Glutamatergic neuron (in vitro differentiated cells): ENCODE measurements at regions not wholly inside any gene's neighbourhood (a gene's known extent, or its start where the extent isn't known, plus 50 kb on each side); places are given as distances from the start of the nearest gene placed in this dataset.

Experiments used
- DNase-seq: peaks from one replicate; pipeline ENCODE4 v3.0.0; 2022
- H3K27ac Mint-ChIP-seq: one replicate; pipeline ENCODE4 v1.8.0; 2020; ENCODE audit warnings: mild to moderate bottlenecking, mixed read lengths, inconsistent platforms; ENCODE audit not compliant: unreplicated experiment
- H3K27me3 Mint-ChIP-seq: one replicate; pipeline ENCODE4 v1.8.0; 2020; ENCODE audit warnings: mild to moderate bottlenecking, moderate library complexity, mixed read lengths, inconsistent platforms; ENCODE audit not compliant: unreplicated experiment
- H3K36me3 Mint-ChIP-seq: one replicate; pipeline ENCODE4 v1.8.0; 2020; ENCODE audit warnings: mild to moderate bottlenecking, mixed read lengths, inconsistent platforms; ENCODE audit not compliant: unreplicated experiment
- H3K4me1 Mint-ChIP-seq: one replicate; pipeline ENCODE4 v1.8.0; 2020; ENCODE audit warnings: mild to moderate bottlenecking, low read depth, mixed read lengths, inconsistent platforms; ENCODE audit not compliant: unreplicated experiment
- H3K4me3 Mint-ChIP-seq: one replicate; pipeline ENCODE4 v1.8.0; 2020; ENCODE audit warnings: mild to moderate bottlenecking, mixed read lengths, inconsistent platforms; ENCODE audit not compliant: unreplicated experiment
- H3K9me3 Mint-ChIP-seq: one replicate; pipeline ENCODE4 v1.8.0; 2020; ENCODE audit warnings: mild to moderate bottlenecking, moderate library complexity, mixed read lengths, inconsistent platforms; ENCODE audit not compliant: unreplicated experiment
- CTCF ChIP-seq: fragments of 200-600 bp; sonication (generic); IDR thresholded peaks from one replicate; pipeline ENCODE4 v1.5.0; 2021; ENCODE audit not compliant: partially characterized antibody, unreplicated experiment

GRCh38 chr13:33519561-33520467 is 234.3 kb upstream of the STARD13 start:
- Mint-ChIP-seq H3K4me1 (no peaks in the 10 kb centered on the region), H3K27me3 (no peaks in the 10 kb centered on the region), H3K4me3 (no peak overlapping the region), H3K27ac (no peak overlapping the region), H3K9me3 (peaks cover 2% of the 10 kb centered on the region), H3K36me3 (no peaks in the 10 kb centered on the region)
- no peak for TF ChIP-seq CTCF
- no peak for DNase-seq

DNA sequence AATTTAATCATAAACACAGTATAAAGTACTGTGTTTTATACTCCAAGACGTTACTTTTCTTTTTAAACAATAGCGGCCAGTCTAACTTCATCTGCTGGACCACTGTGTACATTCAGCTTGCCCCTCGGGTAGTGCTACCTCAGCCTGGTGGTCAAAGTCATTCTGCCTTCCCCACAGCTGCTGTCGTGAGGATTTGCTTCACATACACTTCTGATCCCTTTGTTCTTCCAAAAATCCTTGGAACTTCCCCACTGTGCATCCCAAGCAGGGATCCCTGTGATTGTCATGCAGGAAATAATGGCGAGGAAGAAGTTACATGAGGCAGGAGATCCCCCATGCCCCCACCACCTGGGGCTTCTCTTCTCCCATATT is 234.9 kb upstream of the STARD13 start:
- peaks cover 2% of the 10 kb centered on the region for H3K9me3 Mint-ChIP-seq
- no peak for TF ChIP-seq CTCF
- H3K27me3 Mint-ChIP-seq: no peaks in the 10 kb centered on the region
- H3K36me3 Mint-ChIP-seq: no peaks in the 10 kb centered on the region
- DNase-seq: no peak
- H3K4me3 Mint-ChIP-seq: no peak overlapping the region
- no peaks in the 10 kb centered on the region for H3K4me1 Mint-ChIP-seq
- peak overlapping the region; percentile 15 for H3K27ac Mint-ChIP-seq

DNA sequence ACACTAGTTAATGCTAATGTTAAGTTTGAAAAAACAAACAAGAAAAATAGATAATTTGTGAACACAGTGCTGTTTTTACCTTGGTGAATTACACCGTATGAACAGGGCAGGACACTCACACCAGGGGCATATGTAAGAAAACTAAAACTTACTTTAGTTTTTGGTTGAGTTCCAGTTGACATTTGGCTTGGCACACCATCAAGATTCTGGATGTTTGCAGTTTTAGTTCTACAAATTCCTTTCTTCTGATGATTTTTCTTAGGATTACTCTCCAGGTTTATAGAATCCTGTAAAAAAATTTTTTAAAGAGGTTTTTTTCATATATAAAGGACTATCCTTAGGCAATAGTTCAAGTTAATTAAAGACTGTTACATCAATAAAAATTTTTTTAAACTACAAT is 238.5 kb upstream of the STARD13 start:
- no peak for TF ChIP-seq CTCF
- no peaks in the 10 kb centered on the region for H3K27me3 Mint-ChIP-seq
- H3K27ac Mint-ChIP-seq: no peak overlapping the region
- H3K4me3 Mint-ChIP-seq: no peak overlapping the region
- H3K9me3 Mint-ChIP-seq: peaks cover 2% of the 10 kb centered on the region
- no peaks in the 10 kb centered on the region for H3K36me3 Mint-ChIP-seq
- no peak for DNase-seq
- H3K4me1 Mint-ChIP-seq: no peaks in the 10 kb centered on the region

GRCh38 chr13:33525763-33526162 is 240.2 kb upstream of the STARD13 start:
- DNase-seq: no peak
- TF ChIP-seq CTCF: no peak
- Mint-ChIP-seq H3K27ac (no peak overlapping the region), H3K27me3 (no peaks in the 10 kb centered on the region), H3K36me3 (no peaks in the 10 kb centered on the region), H3K9me3 (no peaks in the 10 kb centered on the region), H3K4me1 (no peaks in the 10 kb centered on the region), H3K4me3 (no peak overlapping the region)

- Mint-ChIP-seq H3K36me3 (no peaks in the 10 kb centered on the region), H3K4me3 (no peak overlapping the region), H3K27me3 (no peaks in the 10 kb centered on the region), H3K4me1 (no peaks in the 10 kb centered on the region), H3K27ac (no peak overlapping the region), H3K9me3 (no peaks in the 10 kb centered on the region)
- no peak for DNase-seq
- TF ChIP-seq CTCF: no peak
Observed at GRCh38 chr13:33526718-33527117, 241.2 kb upstream of the STARD13 start.
